HL-60 (cell line): ENCODE measurements at regions not wholly inside any gene's neighbourhood (a gene's known extent, or its start where the extent isn't known, plus 50 kb on each side); places are given as distances from the start of the nearest gene placed in this dataset.

Experiments
- DNase-seq, 2 experiments: peaks; one replicate each; pipeline ENCODE4 v3.0.0-alpha.2; 2010 to 2020; ENCODE audit warnings: low read depth in 1 of 2, low spot score in 1 of 2
- H3K27ac ChIP-seq: fragments of 250-450 bp; sonication (Bioruptor Pico); replicated peaks from 2 replicates; pipeline ENCODE4 v1.5.1; 2020; ENCODE audit warnings: mild to moderate bottlenecking, moderate library complexity
- H3K27me3 ChIP-seq: fragments of 250-450 bp; sonication (Bioruptor Pico); 2 replicates; pipeline ENCODE4 v1.5.1; 2021; ENCODE audit warnings: mild to moderate bottlenecking, moderate library complexity; ENCODE audit not compliant: insufficient read depth, poor library complexity, severe bottlenecking
- H3K4me3 ChIP-seq: replicated peaks from 2 replicates; pipeline ENCODE4 v1.5.1; 2011; ENCODE audit warnings: mild to moderate bottlenecking, control low read depth, low read length; ENCODE audit not compliant: insufficient read depth
- GABPA ChIP-seq: IDR thresholded peaks from 2 replicates; pipeline ENCODE4 v1.6.1; 2012; ENCODE audit warnings: low read depth
- POLR2AphosphoS5 ChIP-seq: IDR thresholded peaks from 2 replicates; pipeline ENCODE4 v1.6.1; 2012; ENCODE audit warnings: low read depth
- SPI1 ChIP-seq: IDR thresholded peaks from 2 replicates; pipeline ENCODE4 v1.6.1; 2012; ENCODE audit warnings: low read depth, mild to moderate bottlenecking, borderline replicate concordance
- TF ChIP-seq, protein P1 (sequence below): IDR thresholded peaks from one replicate; pipeline ENCODE4 v1.5.1; 2011; ENCODE audit warnings: low read length, control low read depth, inconsistent platforms; ENCODE audit not compliant: insufficient read depth
- TF ChIP-seq, protein P2 (sequence below): IDR thresholded peaks from 2 replicates; pipeline ENCODE4 v1.6.1; 2012; ENCODE audit warnings: low read depth; ENCODE audit not compliant: insufficient replicate concordance

DNA sequence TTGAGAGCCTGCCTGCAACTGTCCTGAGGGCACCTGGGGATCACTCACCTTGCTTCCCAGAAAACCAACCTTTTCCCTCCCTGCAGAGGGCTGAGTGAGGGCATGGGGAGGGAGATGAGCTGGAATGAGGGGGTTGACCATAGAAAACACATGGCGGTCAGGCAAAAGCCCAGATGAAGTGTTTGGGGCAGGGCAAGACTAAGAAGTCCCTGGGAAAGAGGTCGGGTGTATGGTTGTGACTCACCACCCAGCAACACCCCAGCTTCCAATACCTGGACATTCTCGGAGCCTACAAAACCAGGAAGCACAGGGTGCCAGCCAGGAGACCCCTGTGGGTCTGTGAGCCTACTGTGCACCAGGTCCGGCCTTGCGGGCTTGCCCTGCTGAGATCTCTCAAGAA, 95.3 kb upstream of the ATP2B2 start:
- Histone ChIP-seq H3K27me3 (peaks cover 4% of the 10 kb centered on the region), H3K27ac (no peak overlapping the region), H3K4me3 (no peak overlapping the region)
- DNase-seq = no peak
- TF ChIP-seq, protein P1, sequence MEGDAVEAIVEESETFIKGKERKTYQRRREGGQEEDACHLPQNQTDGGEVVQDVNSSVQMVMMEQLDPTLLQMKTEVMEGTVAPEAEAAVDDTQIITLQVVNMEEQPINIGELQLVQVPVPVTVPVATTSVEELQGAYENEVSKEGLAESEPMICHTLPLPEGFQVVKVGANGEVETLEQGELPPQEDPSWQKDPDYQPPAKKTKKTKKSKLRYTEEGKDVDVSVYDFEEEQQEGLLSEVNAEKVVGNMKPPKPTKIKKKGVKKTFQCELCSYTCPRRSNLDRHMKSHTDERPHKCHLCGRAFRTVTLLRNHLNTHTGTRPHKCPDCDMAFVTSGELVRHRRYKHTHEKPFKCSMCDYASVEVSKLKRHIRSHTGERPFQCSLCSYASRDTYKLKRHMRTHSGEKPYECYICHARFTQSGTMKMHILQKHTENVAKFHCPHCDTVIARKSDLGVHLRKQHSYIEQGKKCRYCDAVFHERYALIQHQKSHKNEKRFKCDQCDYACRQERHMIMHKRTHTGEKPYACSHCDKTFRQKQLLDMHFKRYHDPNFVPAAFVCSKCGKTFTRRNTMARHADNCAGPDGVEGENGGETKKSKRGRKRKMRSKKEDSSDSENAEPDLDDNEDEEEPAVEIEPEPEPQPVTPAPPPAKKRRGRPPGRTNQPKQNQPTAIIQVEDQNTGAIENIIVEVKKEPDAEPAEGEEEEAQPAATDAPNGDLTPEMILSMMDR = no peak
- TF ChIP-seq GABPA (no peak), SPI1 (no peak), POLR2AphosphoS5 (no peak)
- TF ChIP-seq, protein P2, sequence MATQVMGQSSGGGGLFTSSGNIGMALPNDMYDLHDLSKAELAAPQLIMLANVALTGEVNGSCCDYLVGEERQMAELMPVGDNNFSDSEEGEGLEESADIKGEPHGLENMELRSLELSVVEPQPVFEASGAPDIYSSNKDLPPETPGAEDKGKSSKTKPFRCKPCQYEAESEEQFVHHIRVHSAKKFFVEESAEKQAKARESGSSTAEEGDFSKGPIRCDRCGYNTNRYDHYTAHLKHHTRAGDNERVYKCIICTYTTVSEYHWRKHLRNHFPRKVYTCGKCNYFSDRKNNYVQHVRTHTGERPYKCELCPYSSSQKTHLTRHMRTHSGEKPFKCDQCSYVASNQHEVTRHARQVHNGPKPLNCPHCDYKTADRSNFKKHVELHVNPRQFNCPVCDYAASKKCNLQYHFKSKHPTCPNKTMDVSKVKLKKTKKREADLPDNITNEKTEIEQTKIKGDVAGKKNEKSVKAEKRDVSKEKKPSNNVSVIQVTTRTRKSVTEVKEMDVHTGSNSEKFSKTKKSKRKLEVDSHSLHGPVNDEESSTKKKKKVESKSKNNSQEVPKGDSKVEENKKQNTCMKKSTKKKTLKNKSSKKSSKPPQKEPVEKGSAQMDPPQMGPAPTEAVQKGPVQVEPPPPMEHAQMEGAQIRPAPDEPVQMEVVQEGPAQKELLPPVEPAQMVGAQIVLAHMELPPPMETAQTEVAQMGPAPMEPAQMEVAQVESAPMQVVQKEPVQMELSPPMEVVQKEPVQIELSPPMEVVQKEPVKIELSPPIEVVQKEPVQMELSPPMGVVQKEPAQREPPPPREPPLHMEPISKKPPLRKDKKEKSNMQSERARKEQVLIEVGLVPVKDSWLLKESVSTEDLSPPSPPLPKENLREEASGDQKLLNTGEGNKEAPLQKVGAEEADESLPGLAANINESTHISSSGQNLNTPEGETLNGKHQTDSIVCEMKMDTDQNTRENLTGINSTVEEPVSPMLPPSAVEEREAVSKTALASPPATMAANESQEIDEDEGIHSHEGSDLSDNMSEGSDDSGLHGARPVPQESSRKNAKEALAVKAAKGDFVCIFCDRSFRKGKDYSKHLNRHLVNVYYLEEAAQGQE = no peak

DNA sequence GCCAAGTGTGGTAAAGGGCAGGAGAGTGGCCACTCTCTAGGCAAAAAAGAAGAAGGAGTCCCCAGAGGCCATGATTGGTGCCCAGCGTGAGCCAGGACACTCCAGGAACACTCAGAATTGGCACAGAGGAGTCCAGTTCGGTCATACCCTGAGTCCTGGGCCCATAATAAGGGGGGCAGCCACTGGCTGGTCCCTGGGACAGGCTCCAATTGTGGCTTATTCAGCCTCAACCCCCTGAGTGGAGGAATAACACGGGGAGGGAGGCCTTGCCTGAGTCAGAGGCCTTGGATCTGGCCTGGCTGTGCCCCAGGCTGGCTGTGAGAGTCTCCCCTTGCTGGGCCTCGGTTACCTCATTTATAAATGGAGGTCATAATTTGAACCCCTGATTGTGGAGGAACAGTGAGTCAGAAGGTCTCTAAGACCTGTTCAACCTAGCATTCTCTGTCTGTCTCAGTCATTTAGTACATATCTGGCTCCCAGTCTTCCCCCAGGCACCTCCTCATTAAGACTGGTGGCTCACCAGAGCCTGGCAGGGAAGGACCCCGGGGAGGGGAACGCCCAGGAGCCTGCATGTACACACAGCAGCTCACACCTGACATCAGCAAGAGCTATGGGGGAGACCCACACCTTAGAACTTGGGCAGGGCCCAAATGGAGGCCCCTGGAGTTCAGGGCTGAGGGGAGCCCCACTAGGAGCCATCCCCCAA, 95.9 kb upstream of the ATP2B2 start:
- peaks cover 4% of the 10 kb centered on the region for H3K27me3 ChIP-seq
- no peak overlapping the region for H3K4me3 ChIP-seq
- DNase-seq = no peak
- no peak overlapping the region for H3K27ac ChIP-seq
- TF ChIP-seq SPI1 (no peak), POLR2AphosphoS5 (no peak), GABPA (no peak)
- TF ChIP-seq, protein P2 = no peak
- TF ChIP-seq, protein P1 = no peak

DNA sequence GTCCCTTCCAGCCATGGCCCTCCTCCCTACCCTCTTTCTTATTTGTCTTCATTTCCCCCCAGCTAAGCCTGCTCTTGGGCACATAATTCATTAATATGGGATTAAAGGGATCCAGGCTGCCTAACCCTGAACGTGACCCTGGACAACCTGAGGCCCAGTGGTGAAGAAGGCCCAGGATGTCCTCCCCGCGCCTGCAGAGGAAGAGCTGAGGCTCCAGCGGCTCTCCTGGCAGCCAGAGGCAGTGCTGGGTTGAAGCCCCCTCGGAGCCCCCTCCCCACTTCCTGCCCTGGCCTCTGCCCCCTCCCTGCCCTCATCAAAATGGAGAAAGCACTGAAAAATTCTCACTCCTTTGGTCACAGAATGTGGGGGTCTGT, 96.5 kb upstream of the ATP2B2 start:
- TF ChIP-seq, protein P1 = no peak
- TF ChIP-seq, protein P2 = no peak
- TF ChIP-seq SPI1 (no peak), GABPA (no peak), POLR2AphosphoS5 (no peak)
- no peak for DNase-seq
- Histone ChIP-seq H3K27me3 (peaks cover 4% of the 10 kb centered on the region), H3K4me3 (no peak overlapping the region), H3K27ac (no peak overlapping the region)
